Hepatocyte (in vitro differentiated cells): ENCODE measurements at regions not wholly inside any gene's neighbourhood (a gene's known extent, or its start where the extent isn't known, plus 50 kb on each side); places are given as distances from the start of the nearest gene placed in this dataset.

Experiments
- DNase-seq: peaks from one replicate; pipeline ENCODE4 v3.0.0-alpha.2; 2016; ENCODE audit warnings: low spot score
- H2AFZ ChIP-seq: fragments of 200-600 bp; sonication (generic); 2 replicates; pipeline ENCODE4 v1.6.0; 2016; ENCODE audit warnings: antibody characterized with exemption, mild to moderate bottlenecking
- H3K27ac ChIP-seq: fragments of 200-600 bp; sonication (generic); 2 replicates; pipeline ENCODE4 v1.5.1; 2016; ENCODE audit warnings: mild to moderate bottlenecking
- H3K27me3 ChIP-seq: fragments of 200-600 bp; sonication (generic); 2 replicates; pipeline ENCODE4 v1.6.1; 2016
- H3K36me3 ChIP-seq: fragments of 200-600 bp; sonication (generic); replicated peaks from 2 replicates; pipeline ENCODE4 v1.5.1; 2016; ENCODE audit warnings: low read depth; ENCODE audit not compliant: insufficient read depth
- H3K4me1 ChIP-seq: fragments of 200-600 bp; sonication (generic); 2 replicates; pipeline ENCODE4 v1.5.1; 2016; ENCODE audit warnings: mild to moderate bottlenecking, moderate library complexity; ENCODE audit not compliant: insufficient read depth
- H3K4me2 ChIP-seq: fragments of 200-600 bp; sonication (generic); 2 replicates; pipeline ENCODE4 v1.6.0; 2016
- H3K4me3 ChIP-seq: fragments of 200-600 bp; sonication (generic); 2 replicates; pipeline ENCODE4 v1.5.1; 2016; ENCODE audit warnings: mild to moderate bottlenecking
- H3K79me2 ChIP-seq: fragments of 200-600 bp; sonication (generic); 2 replicates; pipeline ENCODE4 v1.6.0; 2017; ENCODE audit warnings: mild to moderate bottlenecking
- H3K9me2 ChIP-seq: fragments of 200-600 bp; sonication (generic); replicated peaks from 2 replicates; pipeline ENCODE4 v1.6.0; 2017; ENCODE audit warnings: mild to moderate bottlenecking; ENCODE audit not compliant: insufficient read depth
- H3K9me3 ChIP-seq: fragments of 200-600 bp; sonication (generic); 2 replicates; pipeline ENCODE4 v1.5.1; 2016; ENCODE audit warnings: low read depth, mild to moderate bottlenecking
- H4K20me1 ChIP-seq: fragments of 200-600 bp; sonication (generic); 2 replicates; pipeline ENCODE4 v1.6.0; 2016; ENCODE audit warnings: mild to moderate bottlenecking; ENCODE audit not compliant: insufficient read depth, poor library complexity, severe bottlenecking
- EZH2 ChIP-seq: fragments of 200-600 bp; sonication (generic); IDR thresholded peaks from 2 replicates; pipeline ENCODE4 v1.6.1; 2016; ENCODE audit warnings: antibody characterized with exemption, mild to moderate bottlenecking, borderline replicate concordance
- EZH2phosphoT487 ChIP-seq: fragments of 200-600 bp; sonication (generic); IDR thresholded peaks from one replicate; pipeline ENCODE4 v1.6.1; 2018; ENCODE audit warnings: antibody characterized with exemption, mild to moderate bottlenecking, low read depth, moderate library complexity; ENCODE audit not compliant: unreplicated experiment, severe bottlenecking
- WGBS: methylation state at CpG from one replicate; pipeline ENCODE4 v1.1.6; 2016; ENCODE audit warnings: low lambda C conversion rate; ENCODE audit errors: missing lambda C conversion rate; 5-methylcytosine and 5-hydroxymethylcytosine counted together
- TF ChIP-seq, protein P1 (sequence below): fragments of 200-600 bp; sonication (generic); IDR thresholded peaks from 2 replicates; pipeline ENCODE4 v1.5.1; 2016; ENCODE audit warnings: antibody characterized with exemption, mild to moderate bottlenecking; ENCODE audit not compliant: poor library complexity

DNA sequence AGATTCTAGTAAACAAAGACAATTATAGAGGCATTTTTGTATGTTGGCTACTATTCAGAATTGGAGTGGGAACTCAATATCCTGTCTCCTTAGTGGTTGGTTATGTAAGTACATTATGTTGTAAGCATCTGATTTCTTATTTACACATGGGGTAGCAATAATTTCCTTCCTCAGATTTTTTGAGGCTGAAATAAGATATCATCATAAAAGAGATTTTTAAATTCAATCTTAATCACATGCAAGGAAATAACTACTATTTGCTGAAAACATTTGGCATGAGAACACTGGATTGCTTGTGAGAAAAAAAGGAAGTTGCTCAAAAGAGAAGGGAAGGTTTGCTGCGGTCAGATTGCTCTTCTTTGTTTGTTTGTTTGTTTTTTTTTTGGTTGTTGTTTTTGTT lies 437.7 kb upstream of the HS3ST1 start:
- no peak for DNase-seq
- TF ChIP-seq EZH2phosphoT487, result no peak

DNA sequence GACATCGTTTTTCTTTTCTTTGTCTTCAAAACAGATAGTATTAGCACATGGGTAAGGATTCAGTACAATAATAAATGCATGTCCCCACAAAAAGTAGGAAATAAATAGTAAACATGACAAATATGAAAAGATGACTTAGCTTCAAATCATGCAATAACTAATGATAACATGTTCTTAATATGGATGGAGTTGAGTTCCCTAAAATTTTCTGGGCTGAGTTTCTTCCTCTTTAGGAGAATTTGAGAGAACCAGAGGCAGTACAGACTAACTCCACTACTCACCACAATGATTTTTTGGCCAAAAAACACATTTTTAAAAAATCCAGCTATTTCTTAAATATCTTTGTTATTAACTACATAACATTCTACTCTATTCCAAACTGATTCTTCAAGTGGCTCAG lies 432.3 kb upstream of the HS3ST1 start:
- Histone ChIP-seq H3K9me2 (no peaks in the 10 kb centered on the region), H2AFZ (no peak overlapping the region), H3K27me3 (no peaks in the 10 kb centered on the region), H3K4me3 (no peak overlapping the region), H3K79me2 (no peaks in the 10 kb centered on the region), H4K20me1 (no peaks in the 10 kb centered on the region), H3K36me3 (no peaks in the 10 kb centered on the region), H3K4me1 (no peaks in the 10 kb centered on the region), H3K4me2 (no peak overlapping the region), H3K27ac (no peak overlapping the region), H3K9me3 (no peaks in the 10 kb centered on the region)
- WGBS, result 73% methylated on average over 1 of the region's 1 CpG
- TF ChIP-seq, protein P1, sequence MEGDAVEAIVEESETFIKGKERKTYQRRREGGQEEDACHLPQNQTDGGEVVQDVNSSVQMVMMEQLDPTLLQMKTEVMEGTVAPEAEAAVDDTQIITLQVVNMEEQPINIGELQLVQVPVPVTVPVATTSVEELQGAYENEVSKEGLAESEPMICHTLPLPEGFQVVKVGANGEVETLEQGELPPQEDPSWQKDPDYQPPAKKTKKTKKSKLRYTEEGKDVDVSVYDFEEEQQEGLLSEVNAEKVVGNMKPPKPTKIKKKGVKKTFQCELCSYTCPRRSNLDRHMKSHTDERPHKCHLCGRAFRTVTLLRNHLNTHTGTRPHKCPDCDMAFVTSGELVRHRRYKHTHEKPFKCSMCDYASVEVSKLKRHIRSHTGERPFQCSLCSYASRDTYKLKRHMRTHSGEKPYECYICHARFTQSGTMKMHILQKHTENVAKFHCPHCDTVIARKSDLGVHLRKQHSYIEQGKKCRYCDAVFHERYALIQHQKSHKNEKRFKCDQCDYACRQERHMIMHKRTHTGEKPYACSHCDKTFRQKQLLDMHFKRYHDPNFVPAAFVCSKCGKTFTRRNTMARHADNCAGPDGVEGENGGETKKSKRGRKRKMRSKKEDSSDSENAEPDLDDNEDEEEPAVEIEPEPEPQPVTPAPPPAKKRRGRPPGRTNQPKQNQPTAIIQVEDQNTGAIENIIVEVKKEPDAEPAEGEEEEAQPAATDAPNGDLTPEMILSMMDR, result no peak
- TF ChIP-seq EZH2phosphoT487 (no peak), EZH2 (no peak)
- DNase-seq, result no peak

More for the DNA sequence above, 437.7 kb upstream of the HS3ST1 start:
- Histone ChIP-seq H3K36me3 (no peaks in the 10 kb centered on the region), H3K79me2 (no peaks in the 10 kb centered on the region), H3K27ac (no peak overlapping the region), H3K4me1 (no peaks in the 10 kb centered on the region), H3K4me2 (no peak overlapping the region), H2AFZ (no peak overlapping the region), H3K9me3 (no peaks in the 10 kb centered on the region), H4K20me1 (no peaks in the 10 kb centered on the region), H3K27me3 (no peaks in the 10 kb centered on the region), H3K4me3 (no peak overlapping the region), H3K9me2 (no peaks in the 10 kb centered on the region)
- 77% methylated on average over 1 of the region's 1 CpG for WGBS

DNA sequence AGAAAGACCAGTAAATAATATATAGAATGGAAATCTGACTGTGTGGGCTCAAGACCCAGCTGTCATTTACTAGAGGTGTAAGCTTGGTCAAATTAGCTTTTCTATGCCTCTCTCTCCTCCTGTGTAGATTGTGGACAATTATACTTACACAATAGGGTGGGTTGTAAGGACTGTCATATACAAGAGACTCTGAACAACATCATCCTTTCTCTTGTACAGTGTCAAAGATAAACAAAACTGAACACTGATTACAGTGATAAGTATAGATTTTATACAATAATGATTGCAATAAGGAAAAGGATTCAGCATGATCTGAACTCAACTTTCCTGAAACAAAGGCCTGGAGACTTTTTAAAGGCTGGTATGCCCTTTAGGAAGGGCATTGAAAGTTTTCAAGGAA lies 429.2 kb upstream of the HS3ST1 start:
- no peaks in the 10 kb centered on the region for H3K4me1 ChIP-seq
- TF ChIP-seq EZH2phosphoT487 (no peak), EZH2 (no peak)
- TF ChIP-seq, protein P1, result no peak
- H2AFZ ChIP-seq, result no peak overlapping the region
- no peaks in the 10 kb centered on the region for H3K9me3 ChIP-seq
- H3K36me3 ChIP-seq, result no peaks in the 10 kb centered on the region
- no peak overlapping the region for H3K27ac ChIP-seq
- H3K4me2 ChIP-seq, result no peak overlapping the region
- no peak overlapping the region for H3K4me3 ChIP-seq
- no peak for DNase-seq
- H3K27me3 ChIP-seq, result no peaks in the 10 kb centered on the region
- no peaks in the 10 kb centered on the region for H3K79me2 ChIP-seq
- H4K20me1 ChIP-seq, result no peaks in the 10 kb centered on the region
- no peaks in the 10 kb centered on the region for H3K9me2 ChIP-seq

DNA sequence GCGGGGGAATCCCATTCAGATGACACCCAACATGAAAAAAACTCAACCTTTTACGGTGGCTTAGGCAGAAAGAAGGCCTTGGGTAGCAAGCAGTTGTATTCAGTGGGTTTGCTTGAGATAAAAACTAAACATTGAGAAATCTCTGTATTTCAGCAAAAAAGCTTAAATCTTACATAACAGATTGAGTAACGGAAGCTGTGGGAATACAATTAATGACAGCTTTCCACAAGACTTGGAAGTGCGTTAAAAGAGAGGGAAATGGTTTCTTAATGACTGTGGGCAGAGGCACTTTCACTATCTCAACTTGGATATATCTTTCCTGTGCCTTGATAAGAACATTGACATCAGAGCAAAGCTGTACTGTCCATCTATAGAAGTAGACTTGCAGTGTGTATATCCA lies 418.5 kb upstream of the HS3ST1 start:
- H4K20me1 ChIP-seq, result no peaks in the 10 kb centered on the region
- 79% methylated on average over 4 of the region's 4 CpGs for WGBS
- H2AFZ ChIP-seq, result no peak overlapping the region
- no peaks in the 10 kb centered on the region for H3K79me2 ChIP-seq
- H3K36me3 ChIP-seq, result no peaks in the 10 kb centered on the region
- no peaks in the 10 kb centered on the region for H3K9me2 ChIP-seq
- no peak for DNase-seq
- TF ChIP-seq EZH2, result no peak
- TF ChIP-seq, protein P1, result no peak
- TF ChIP-seq EZH2phosphoT487, result no peak
- H3K4me2 ChIP-seq, result no peak overlapping the region
- no peaks in the 10 kb centered on the region for H3K27me3 ChIP-seq
- H3K9me3 ChIP-seq, result no peaks in the 10 kb centered on the region
- H3K27ac ChIP-seq, result no peak overlapping the region
- no peak overlapping the region for H3K4me3 ChIP-seq
- no peaks in the 10 kb centered on the region for H3K4me1 ChIP-seq
